Muscle layer of duodenum (tissue), 2 donors: ENCODE measurements at regions not wholly inside any gene's neighbourhood (a gene's known extent, or its start where the extent isn't known, plus 50 kb on each side); places are given as distances from the start of the nearest gene placed in this dataset.
"Not testable (repeated sequence)": the region's sequence is repeated elsewhere in the genome, so short reads cannot be mapped to it uniquely, and the experiment has no call there.

Experiments used
- H3K27ac ChIP-seq: one replicate; pipeline ENCODE4 v1.7.0; 2013; ENCODE audit warnings: mild to moderate bottlenecking, low read length
- H3K27me3 ChIP-seq: one replicate; pipeline ENCODE4 v1.7.0; 2013; ENCODE audit warnings: low read depth, mild to moderate bottlenecking, control low read depth, low read length
- H3K36me3 ChIP-seq, 2 donors: one replicate each; pipeline ENCODE4 v1.7.0; 2013; ENCODE audit warnings: low read length in 2 of 2, control low read depth in 1 of 2, mild to moderate bottlenecking in 1 of 2; ENCODE audit not compliant: insufficient read depth in 2 of 2, control insufficient read depth in 1 of 2
- H3K4me1 ChIP-seq, 2 donors: one replicate each; pipeline ENCODE4 v1.7.0; 2013; ENCODE audit warnings: low read length in 2 of 2, mild to moderate bottlenecking in 2 of 2, control low read depth in 1 of 2, moderate library complexity in 1 of 2; ENCODE audit not compliant: insufficient read depth in 2 of 2, control insufficient read depth in 1 of 2
- H3K4me3 ChIP-seq, 2 donors: one replicate each; pipeline ENCODE4 v1.7.0; 2013; ENCODE audit warnings: low read length in 2 of 2, low read depth in 1 of 2, mild to moderate bottlenecking in 1 of 2
- H3K9me3 ChIP-seq, 2 donors: one replicate each; pipeline ENCODE4 v1.7.0; 2013; ENCODE audit warnings: low read length in 2 of 2, control low read depth in 1 of 2, mild to moderate bottlenecking in 1 of 2; ENCODE audit not compliant: control insufficient read depth in 1 of 2
- donor health status: healthy.

GRCh38 chr2:192901446-192901845, 706.7 kb upstream of the TMEFF2 start:
- Histone ChIP-seq H3K27ac (no peak overlapping the region), H3K36me3 (no peaks in the 10 kb centered on the region)

GRCh38 chr2:192899466-192899865, 704.7 kb upstream of the TMEFF2 start:
- Histone ChIP-seq H3K36me3 (no peaks in the 10 kb centered on the region), H3K4me1 (no peaks in the 10 kb centered on the region), H3K4me3 (no peak overlapping the region), H3K9me3 (no peaks in the 10 kb centered on the region), H3K27me3 (no peaks in the 10 kb centered on the region), H3K27ac (no peak overlapping the region)

More at GRCh38 chr2:192901446-192901845, 706.7 kb upstream of the TMEFF2 start:
- no peaks in the 10 kb centered on the region for H3K9me3 ChIP-seq
- no peak overlapping the region for H3K4me3 ChIP-seq
- H3K27me3 ChIP-seq = no peaks in the 10 kb centered on the region
- no peaks in the 10 kb centered on the region for H3K4me1 ChIP-seq

GRCh38 chr2:192893976-192894375, 699.2 kb upstream of the TMEFF2 start:
- not testable (repeated sequence) for H3K4me3 ChIP-seq, H3K27me3 ChIP-seq, H3K4me1 ChIP-seq, H3K36me3 ChIP-seq, H3K27ac ChIP-seq, H3K9me3 ChIP-seq

GRCh38 chr2:192888109-192888508, 693.4 kb upstream of the TMEFF2 start:
- Histone ChIP-seq H3K4me3 (no peak overlapping the region), H3K36me3 (no peaks in the 10 kb centered on the region), H3K4me1 (no peaks in the 10 kb centered on the region), H3K27me3 (no peaks in the 10 kb centered on the region), H3K9me3 (no peaks in the 10 kb centered on the region), H3K27ac (no peak overlapping the region)

- H3K4me3 ChIP-seq = no peak overlapping the region
- no peaks in the 10 kb centered on the region for H3K9me3 ChIP-seq
- H3K27ac ChIP-seq = no peak overlapping the region
- H3K4me1 ChIP-seq = no peaks in the 10 kb centered on the region
- no peaks in the 10 kb centered on the region for H3K36me3 ChIP-seq
- no peaks in the 10 kb centered on the region for H3K27me3 ChIP-seq
Observed at GRCh38 chr2:192887337-192887736, 692.6 kb upstream of the TMEFF2 start.

GRCh38 chr2:192886636-192887035, 691.9 kb upstream of the TMEFF2 start:
- H3K9me3 ChIP-seq = no peaks in the 10 kb centered on the region
- H3K27me3 ChIP-seq = no peaks in the 10 kb centered on the region
- H3K4me1 ChIP-seq = no peaks in the 10 kb centered on the region

GRCh38 chr2:192885569-192886160, 690.9 kb upstream of the TMEFF2 start:
- Histone ChIP-seq H3K9me3 (no peaks in the 10 kb centered on the region), H3K4me1 (no peaks in the 10 kb centered on the region), H3K36me3 (no peaks in the 10 kb centered on the region), H3K27ac (no peak overlapping the region), H3K4me3 (no peak overlapping the region), H3K27me3 (no peaks in the 10 kb centered on the region)

More at GRCh38 chr2:192886636-192887035, 691.9 kb upstream of the TMEFF2 start:
- Histone ChIP-seq H3K4me3 (no peak overlapping the region), H3K36me3 (no peaks in the 10 kb centered on the region), H3K27ac (no peak overlapping the region)

GRCh38 chr2:192877159-192877558, 682.4 kb upstream of the TMEFF2 start:
- no peak overlapping the region for H3K27ac ChIP-seq
- H3K27me3 ChIP-seq = no peaks in the 10 kb centered on the region
- H3K4me1 ChIP-seq = no peaks in the 10 kb centered on the region
- no peak overlapping the region for H3K4me3 ChIP-seq
- H3K36me3 ChIP-seq = no peaks in the 10 kb centered on the region
- H3K9me3 ChIP-seq = no peaks in the 10 kb centered on the region

GRCh38 chr2:192876698-192877097, 682.0 kb upstream of the TMEFF2 start:
- H3K27me3 ChIP-seq = no peaks in the 10 kb centered on the region
- H3K36me3 ChIP-seq = no peaks in the 10 kb centered on the region
- H3K27ac ChIP-seq = no peak overlapping the region
- H3K9me3 ChIP-seq = no peaks in the 10 kb centered on the region
- H3K4me1 ChIP-seq = no peaks in the 10 kb centered on the region
- no peak overlapping the region for H3K4me3 ChIP-seq

GRCh38 chr2:192854706-192855105, 660.0 kb upstream of the TMEFF2 start:
- H3K9me3 ChIP-seq = no peaks in the 10 kb centered on the region
- no peaks in the 10 kb centered on the region for H3K4me1 ChIP-seq
- no peak overlapping the region for H3K4me3 ChIP-seq

GRCh38 chr2:192854031-192854430, 659.3 kb upstream of the TMEFF2 start:
- no peaks in the 10 kb centered on the region for H3K27me3 ChIP-seq
- H3K4me1 ChIP-seq = no peaks in the 10 kb centered on the region
- no peaks in the 10 kb centered on the region for H3K36me3 ChIP-seq
- no peak overlapping the region for H3K27ac ChIP-seq
- H3K9me3 ChIP-seq = no peaks in the 10 kb centered on the region
- no peak overlapping the region for H3K4me3 ChIP-seq

More at GRCh38 chr2:192854706-192855105, 660.0 kb upstream of the TMEFF2 start:
- H3K27me3 ChIP-seq = no peaks in the 10 kb centered on the region
- H3K27ac ChIP-seq = no peak overlapping the region
- no peaks in the 10 kb centered on the region for H3K36me3 ChIP-seq

GRCh38 chr2:192828947-192829346, 634.2 kb upstream of the TMEFF2 start:
- no peaks in the 10 kb centered on the region for H3K36me3 ChIP-seq
- no peak overlapping the region for H3K4me3 ChIP-seq

More at GRCh38 chr2:192828947-192829346, 634.2 kb upstream of the TMEFF2 start:
- H3K9me3 ChIP-seq = no peaks in the 10 kb centered on the region
- H3K4me1 ChIP-seq = no peaks in the 10 kb centered on the region
- H3K27me3 ChIP-seq = no peaks in the 10 kb centered on the region
- H3K27ac ChIP-seq = no peak overlapping the region
